Activated CD4-positive, alpha-beta T cell treated with anti-CD3 and anti-CD28 coated beads for 4 hours (primary cell): ENCODE measurements at regions not wholly inside any gene's neighbourhood (a gene's known extent, or its start where the extent isn't known, plus 50 kb on each side); places are given as distances from the start of the nearest gene placed in this dataset.
"Not testable (repeated sequence)": the region's sequence is repeated elsewhere in the genome, so short reads cannot be mapped to it uniquely, and the experiment has no call there.

Experiments
- DNase-seq, 2 donors: peaks; one replicate each; pipeline ENCODE4 v3.0.0-alpha.2; 2020

DNA sequence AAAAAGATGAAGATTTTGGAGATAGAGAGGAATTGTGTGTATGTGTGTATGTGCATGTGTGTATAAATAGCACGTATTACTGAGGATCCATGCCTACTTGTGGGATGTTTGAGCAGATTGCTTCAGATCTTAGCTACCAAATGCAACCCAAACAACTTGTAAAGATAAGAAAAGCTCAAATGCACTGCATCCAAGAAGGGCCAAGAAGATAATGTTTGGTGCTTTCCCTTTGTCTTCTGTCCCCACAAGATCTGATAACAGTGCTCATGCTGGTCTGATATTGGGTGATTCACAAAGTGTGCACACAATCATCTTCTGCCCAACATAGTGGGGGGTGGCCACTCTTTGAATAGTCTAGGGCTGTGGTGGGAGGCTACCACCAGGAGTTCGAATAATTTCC, 284.8 kb upstream of the CYRIA start:
- no peak for DNase-seq

DNA sequence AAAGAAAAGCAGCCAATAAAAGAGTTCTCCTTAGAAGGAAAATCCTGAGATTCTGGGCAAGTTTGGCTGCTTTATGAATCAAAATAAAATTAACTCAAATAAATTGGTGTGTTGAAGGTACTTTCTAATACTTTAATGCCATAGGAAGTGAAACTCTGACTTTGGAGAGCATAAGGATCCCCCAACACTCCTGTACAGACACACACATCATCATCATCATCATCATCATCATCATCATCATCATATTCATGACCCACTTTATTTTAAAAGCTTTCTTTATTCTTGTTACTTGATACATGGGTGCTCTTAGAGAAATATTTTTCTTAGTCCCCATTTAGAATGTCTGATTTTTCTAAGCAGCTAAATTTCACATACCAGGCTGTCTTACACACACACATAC, 283.1 kb upstream of the CYRIA start:
- DNase-seq = no peak

DNA sequence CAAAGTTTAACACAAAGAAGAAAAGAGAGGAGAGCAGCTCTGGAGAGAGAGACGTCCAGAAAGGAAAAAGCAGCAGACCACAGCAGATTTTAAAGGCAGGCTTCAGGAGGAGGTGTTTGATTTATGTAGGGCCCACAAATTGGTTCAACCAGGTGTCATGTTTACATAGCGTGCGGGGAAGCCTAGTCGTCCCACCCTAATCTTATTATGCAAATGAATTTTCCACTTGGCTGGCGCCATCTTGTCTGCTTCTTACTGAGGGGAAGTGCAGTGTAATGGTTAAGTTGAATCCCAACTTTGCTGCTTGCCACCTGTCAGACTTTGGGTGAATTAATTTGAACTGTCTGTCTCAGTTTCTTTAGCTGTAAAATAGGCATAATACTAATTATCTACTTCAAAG, 282.4 kb upstream of the CYRIA start:
- DNase-seq = no peak

GRCh38 chr2:16943279-16943958, 277.8 kb upstream of the CYRIA start:
- DNase-seq = no peak

DNA sequence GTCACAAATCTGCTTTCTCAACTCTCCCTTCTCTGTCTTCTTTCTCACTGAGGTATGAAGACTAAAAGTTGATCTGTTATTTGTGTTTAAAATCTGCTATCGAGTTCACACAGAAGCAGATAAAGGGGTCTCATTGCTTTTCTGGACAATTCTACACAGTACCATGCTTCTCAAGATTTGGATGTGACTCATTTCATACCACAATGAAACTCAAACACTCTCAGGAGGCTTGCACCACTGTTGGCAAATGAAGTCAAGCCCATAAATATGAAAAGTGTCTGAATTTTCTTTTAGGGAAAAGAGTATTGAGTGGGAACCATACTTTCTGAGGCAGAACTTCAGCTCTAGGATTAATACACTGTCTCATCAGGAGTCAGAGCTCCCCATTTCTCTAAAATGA, 274.6 kb upstream of the CYRIA start:
- DNase-seq = no peak

DNA sequence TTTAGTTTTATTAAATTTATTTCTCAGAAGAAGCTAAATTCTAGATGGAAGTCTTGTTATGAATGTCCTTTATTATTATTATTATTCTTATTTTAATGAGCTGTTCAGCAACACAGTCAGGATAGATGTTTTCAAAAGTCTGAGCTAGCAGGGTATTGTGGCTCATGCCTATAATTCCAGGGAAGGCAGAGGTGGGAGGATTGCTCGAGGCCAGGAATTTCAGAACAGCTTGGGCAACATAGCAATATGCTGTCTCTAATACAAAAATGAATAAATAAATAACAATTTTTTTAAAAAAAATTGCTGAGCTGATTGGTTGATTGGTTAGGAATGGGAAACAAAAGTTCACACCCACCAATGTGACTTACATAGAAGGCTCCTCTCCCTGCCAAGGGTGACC, 274.1 kb upstream of the CYRIA start:
- DNase-seq = no peak

DNA sequence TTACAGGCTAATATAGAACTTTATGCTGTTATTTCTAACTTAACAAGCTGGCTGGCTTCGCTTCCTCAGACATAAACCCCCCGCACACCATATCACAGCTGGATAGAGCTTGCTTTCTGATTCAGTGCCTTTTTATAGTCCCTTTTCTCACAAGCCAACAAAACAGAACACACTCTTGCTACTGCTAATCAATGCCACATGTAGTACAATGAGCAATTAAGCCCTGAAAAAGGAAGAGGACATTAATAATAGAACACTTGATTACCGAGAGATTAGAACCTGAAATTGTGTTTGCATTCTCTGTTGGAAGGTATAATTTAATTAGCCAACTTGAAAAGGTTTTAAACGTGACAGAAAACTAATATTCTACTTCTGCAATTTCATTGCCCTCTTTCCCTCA, 267.7 kb upstream of the CYRIA start:
- no peak for DNase-seq

- no peak for DNase-seq
These were observed 267.2 kb upstream of the CYRIA start for GRCh38 chr2:16932826-16933225.

DNA sequence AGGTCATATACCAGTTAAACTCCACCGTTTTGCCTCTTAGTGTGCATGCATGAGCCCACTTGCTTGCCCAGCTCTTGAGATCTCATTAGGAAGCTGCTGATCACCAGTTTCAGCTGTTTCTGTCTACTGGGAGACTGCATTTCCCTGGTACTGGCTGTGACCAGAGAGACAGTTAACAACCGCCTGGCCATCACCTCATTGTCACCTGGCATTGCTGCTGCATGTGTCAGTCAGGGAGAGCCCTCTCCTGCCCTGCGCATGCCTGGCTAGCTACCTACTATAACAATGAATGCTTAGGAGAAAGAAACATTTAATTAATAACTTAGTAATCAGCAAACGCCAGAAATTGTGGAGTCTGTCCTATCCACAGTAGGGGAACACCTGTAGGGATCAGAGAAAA, 265.8 kb upstream of the CYRIA start:
- DNase-seq = no peak

- DNase-seq = no peak
These were observed 261.8 kb upstream of the CYRIA start for GRCh38 chr2:16927398-16927797.

- DNase-seq = no peak
These were observed 259.5 kb upstream of the CYRIA start for GRCh38 chr2:16925145-16925544.

DNA sequence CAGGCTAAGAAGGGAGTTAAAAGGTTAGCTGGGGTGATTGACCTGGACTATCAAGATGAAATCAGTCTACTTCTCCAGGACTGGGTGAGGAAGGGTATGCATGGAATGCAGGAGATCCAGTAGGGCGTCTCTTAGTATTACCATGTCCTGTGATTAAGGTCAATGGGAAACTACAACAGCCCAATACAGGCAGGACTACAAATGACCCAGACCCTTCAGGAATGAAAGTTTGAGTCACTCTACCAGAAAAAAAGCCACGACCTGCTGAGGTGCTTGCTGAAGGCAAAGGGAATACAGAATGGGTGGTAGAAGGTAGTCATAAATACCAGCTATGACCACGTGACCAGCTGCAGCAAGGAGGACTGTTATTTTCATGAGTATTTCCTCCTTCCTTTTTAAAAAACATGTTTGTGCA, 249.7 kb upstream of the CYRIA start:
- not testable (repeated sequence) for DNase-seq

GRCh38 chr2:16911746-16912145, 246.1 kb upstream of the CYRIA start:
- DNase-seq = no peak

DNA sequence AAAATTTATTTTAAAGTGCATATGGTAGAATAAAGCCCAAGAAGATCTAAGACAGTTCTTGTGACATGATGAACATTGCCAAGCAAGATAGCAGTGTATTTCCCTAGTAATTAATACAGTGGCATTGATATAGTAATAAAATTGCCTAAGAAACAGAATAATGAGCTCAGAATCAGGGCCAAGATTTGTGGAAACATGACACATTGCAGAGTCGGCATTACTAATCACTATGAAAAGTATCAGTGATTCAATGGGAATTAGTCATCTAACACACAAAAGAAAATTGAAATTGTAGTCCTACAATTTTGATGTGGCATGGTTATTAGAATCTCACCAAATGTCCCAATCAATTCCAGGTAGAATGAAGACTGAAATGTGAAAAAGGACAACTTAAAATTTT, 243.0 kb upstream of the CYRIA start:
- DNase-seq = no peak

- no peak for DNase-seq
These were observed 242.1 kb upstream of the CYRIA start for GRCh38 chr2:16907645-16908282.

GRCh38 chr2:16905325-16905724, 239.7 kb upstream of the CYRIA start:
- not testable (repeated sequence) for DNase-seq

DNA sequence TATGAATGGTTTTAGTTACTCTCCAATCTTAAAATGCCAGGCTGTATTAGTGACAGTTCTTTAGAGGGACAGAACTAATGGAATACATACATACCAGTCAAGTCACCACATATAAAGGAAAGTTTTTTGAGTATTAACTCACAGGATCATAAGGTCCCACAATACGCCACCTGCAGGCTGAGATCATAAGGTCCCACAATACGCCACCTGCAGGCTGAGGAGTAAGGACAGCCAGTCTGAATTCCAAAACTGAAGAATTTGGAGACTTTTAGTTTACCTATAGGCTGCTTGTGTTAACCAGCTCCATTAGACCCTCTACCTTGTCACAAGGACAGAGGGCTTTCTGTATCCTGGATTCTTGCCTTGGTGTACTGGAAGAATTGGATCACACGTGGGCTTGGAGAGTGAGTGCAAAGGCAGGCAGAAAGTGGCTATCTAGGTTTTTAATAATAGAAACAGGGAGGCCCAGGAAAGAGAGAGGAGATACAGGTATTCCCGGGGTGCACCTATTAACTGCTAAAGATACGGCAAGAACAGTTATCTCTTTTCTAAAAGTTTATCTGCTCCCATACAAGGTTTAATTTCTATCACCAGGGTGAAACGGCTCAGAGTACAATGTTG, 234.9 kb upstream of the CYRIA start:
- DNase-seq = no peak

DNA sequence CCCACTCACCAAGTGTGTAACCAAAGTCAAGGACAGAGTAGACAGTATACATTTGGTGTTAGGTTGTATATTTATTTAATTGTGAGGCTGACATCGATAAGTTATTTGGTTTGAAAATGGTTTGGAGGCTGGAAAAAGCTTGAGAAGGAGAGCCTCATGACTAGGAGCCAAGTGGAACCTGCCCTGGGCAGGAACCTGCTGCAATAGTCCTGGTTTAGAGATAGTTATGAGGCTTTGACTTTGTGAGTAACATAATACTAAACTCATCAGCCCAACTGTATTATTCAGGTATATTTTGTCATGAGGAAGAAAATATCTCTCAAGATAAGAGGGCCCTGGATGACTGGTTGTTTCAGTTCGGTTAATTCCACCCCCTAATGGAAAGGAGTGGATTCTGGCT, 234.3 kb upstream of the CYRIA start:
- DNase-seq = no peak

DNA sequence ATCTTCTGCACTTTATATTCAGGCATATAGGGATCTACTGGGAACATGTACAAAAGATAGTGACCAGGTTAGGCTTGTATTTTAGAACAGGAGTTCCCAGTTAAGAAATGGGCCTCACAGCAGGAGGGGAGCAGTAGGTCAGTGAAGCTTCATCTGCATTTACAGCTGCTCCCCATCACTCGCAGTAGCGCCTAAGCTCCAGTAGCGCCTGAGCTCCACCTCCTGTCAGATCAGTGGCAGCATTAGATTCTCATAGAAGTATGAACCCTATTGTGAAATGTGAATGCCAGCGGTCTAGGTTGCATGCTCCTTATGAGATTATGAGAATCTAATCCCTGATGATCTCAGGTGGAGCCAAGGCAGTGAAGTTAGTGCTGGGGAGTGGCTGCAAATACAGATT, 224.4 kb upstream of the CYRIA start:
- DNase-seq = no peak

GRCh38 chr2:16885027-16885426, 219.4 kb upstream of the CYRIA start:
- no peak for DNase-seq

GRCh38 chr2:16882706-16883105, 217.1 kb upstream of the CYRIA start:
- no peak for DNase-seq

DNA sequence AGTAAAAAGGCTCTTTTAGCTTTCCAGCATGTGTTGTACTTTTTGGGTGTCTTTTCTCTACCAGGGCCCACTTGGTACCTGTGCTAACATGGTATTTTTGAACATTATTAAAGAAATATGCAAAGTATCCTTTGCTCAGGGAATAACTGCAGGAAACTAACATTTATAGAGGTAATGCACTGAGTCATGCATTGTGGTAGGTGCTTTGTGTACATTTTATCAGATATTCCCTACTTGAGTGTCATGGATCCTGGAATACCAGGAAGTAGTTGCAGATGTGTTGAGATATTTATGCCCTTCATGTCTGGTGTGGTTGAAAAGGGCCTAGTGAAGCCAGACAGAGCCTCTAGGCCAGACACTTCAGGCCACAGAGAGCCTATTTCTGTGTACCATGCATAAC, 215.5 kb upstream of the CYRIA start:
- no peak for DNase-seq

DNA sequence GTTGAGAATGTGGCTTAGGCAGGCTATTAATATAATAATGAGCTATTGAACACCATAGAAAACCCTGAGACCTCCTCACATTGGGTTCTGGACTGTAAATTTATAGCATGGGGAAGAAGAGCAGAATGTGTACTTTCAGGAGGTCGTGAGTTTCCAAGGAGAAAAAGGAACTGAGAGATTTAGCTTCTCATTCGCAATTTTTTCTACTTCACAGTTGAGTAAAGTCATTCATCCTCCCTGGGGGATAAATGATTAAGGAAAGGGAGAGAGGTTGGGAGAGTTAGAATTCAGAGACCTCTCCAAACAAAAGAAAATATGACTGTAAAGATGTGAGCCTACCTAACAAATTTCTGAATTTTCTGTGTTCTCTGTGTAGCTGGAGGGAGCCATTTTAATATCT, 205.8 kb upstream of the CYRIA start:
- no peak for DNase-seq

GRCh38 chr2:16870491-16871076, 204.9 kb upstream of the CYRIA start:
- DNase-seq = no peak
